Nephron progenitor cell (in vitro differentiated cells): ENCODE measurements at regions not wholly inside any gene's neighbourhood (a gene's known extent, or its start where the extent isn't known, plus 50 kb on each side); places are given as distances from the start of the nearest gene placed in this dataset.
"Not testable (repeated sequence)": the region's sequence is repeated elsewhere in the genome, so short reads cannot be mapped to it uniquely, and the experiment has no call there.

Experiments used
- DNase-seq: peaks from one replicate; pipeline ENCODE4 v3.0.0; 2021
- H3K27ac Mint-ChIP-seq: 2 replicates; pipeline ENCODE4 v1.8.0; 2021; ENCODE audit warnings: mild to moderate bottlenecking, moderate library complexity, mixed read lengths
- H3K27me3 Mint-ChIP-seq: 2 replicates; pipeline ENCODE4 v1.8.0; 2021; ENCODE audit warnings: mild to moderate bottlenecking, low read depth, mixed read lengths; ENCODE audit not compliant: poor library complexity
- H3K36me3 Mint-ChIP-seq: 2 replicates; pipeline ENCODE4 v1.8.0; 2021; ENCODE audit warnings: low read depth, mixed read lengths
- H3K4me1 Mint-ChIP-seq: 2 replicates; pipeline ENCODE4 v1.8.0; 2021; ENCODE audit warnings: mixed read lengths
- H3K4me3 Mint-ChIP-seq: 2 replicates; pipeline ENCODE4 v1.8.0; 2021; ENCODE audit warnings: mild to moderate bottlenecking, moderate library complexity, mixed read lengths
- H3K9me3 Mint-ChIP-seq: 2 replicates; pipeline ENCODE4 v1.8.0; 2021; ENCODE audit warnings: mild to moderate bottlenecking, moderate library complexity, mixed read lengths
- CTCF ChIP-seq: fragments of 200-600 bp; sonication (generic); IDR thresholded peaks from 2 replicates; pipeline ENCODE4 v1.5.0; 2021; ENCODE audit warnings: antibody characterized with exemption

GRCh38 chr9:31034311-31034710, 1350.1 kb upstream of the ACO1 start:
- Mint-ChIP-seq H3K9me3 (no peaks in the 10 kb centered on the region), H3K4me1 (peaks cover 9% of the 10 kb centered on the region), H3K36me3 (no peaks in the 10 kb centered on the region), H3K27me3 (no peaks in the 10 kb centered on the region), H3K4me3 (no peak overlapping the region), H3K27ac (no peak overlapping the region)
- DNase-seq: no peak
- no peak for TF ChIP-seq CTCF

- no peaks in the 10 kb centered on the region for H3K27me3 Mint-ChIP-seq
- DNase-seq: no peak
- H3K4me3 Mint-ChIP-seq: no peak overlapping the region
- no peaks in the 10 kb centered on the region for H3K36me3 Mint-ChIP-seq
- H3K4me1 Mint-ChIP-seq: no peaks in the 10 kb centered on the region
- no peaks in the 10 kb centered on the region for H3K9me3 Mint-ChIP-seq
- H3K27ac Mint-ChIP-seq: no peak overlapping the region
- TF ChIP-seq CTCF: no peak
These were observed 1343.9 kb upstream of the ACO1 start for GRCh38 chr9:31040564-31040963.

GRCh38 chr9:31045810-31046209, 1338.6 kb upstream of the ACO1 start:
- Mint-ChIP-seq H3K4me1 (no peaks in the 10 kb centered on the region), H3K36me3 (no peaks in the 10 kb centered on the region), H3K9me3 (no peaks in the 10 kb centered on the region), H3K4me3 (no peak overlapping the region), H3K27me3 (peaks cover 6% of the 10 kb centered on the region), H3K27ac (no peak overlapping the region)
- no peak for DNase-seq
- TF ChIP-seq CTCF: no peak

- H3K4me1 Mint-ChIP-seq, H3K4me3 Mint-ChIP-seq, DNase-seq, H3K27ac Mint-ChIP-seq, H3K27me3 Mint-ChIP-seq, H3K36me3 Mint-ChIP-seq: not testable (repeated sequence)
- peaks cover 16% of the 10 kb centered on the region for H3K9me3 Mint-ChIP-seq
These were observed 1322.9 kb upstream of the ACO1 start for GRCh38 chr9:31061592-31061991.

- no peak for DNase-seq
- no peak for TF ChIP-seq CTCF
- no peaks in the 10 kb centered on the region for H3K36me3 Mint-ChIP-seq
- peaks cover 3% of the 10 kb centered on the region for H3K27me3 Mint-ChIP-seq
- no peaks in the 10 kb centered on the region for H3K4me1 Mint-ChIP-seq
- H3K27ac Mint-ChIP-seq: no peak overlapping the region
- peaks cover 10% of the 10 kb centered on the region for H3K9me3 Mint-ChIP-seq
- H3K4me3 Mint-ChIP-seq: no peak overlapping the region
These were observed 1318.8 kb upstream of the ACO1 start for GRCh38 chr9:31065691-31066090.

- H3K27ac Mint-ChIP-seq: no peak overlapping the region
- no peak overlapping the region for H3K4me3 Mint-ChIP-seq
These were observed 1317.0 kb upstream of the ACO1 start for GRCh38 chr9:31067418-31067817.

More at GRCh38 chr9:31067418-31067817, 1317.0 kb upstream of the ACO1 start:
- H3K9me3 Mint-ChIP-seq: peaks cover 5% of the 10 kb centered on the region
- TF ChIP-seq CTCF: no peak
- no peaks in the 10 kb centered on the region for H3K4me1 Mint-ChIP-seq
- no peaks in the 10 kb centered on the region for H3K36me3 Mint-ChIP-seq
- no peak for DNase-seq
- H3K27me3 Mint-ChIP-seq: peaks cover 3% of the 10 kb centered on the region
